ENCODE measurements at regions not wholly inside any gene's neighbourhood (a gene's known extent, or its start where the extent isn't known, plus 50 kb on each side); places are given as distances from the start of the nearest gene placed in this dataset.
A peak's percentile ranks its signal among the peaks of the same experiment; 100 is the strongest.

GRCh38 chr20:39378776-39379175 is 416.6 kb downstream of the DHX35 start:
- TF ChIP-seq ZNF462 (CRISPR knock-in tag; IDR thresholded peaks at IDR 0.05) (no peak), CTCF (conservative IDR thresholded peaks at IDR 0.05; ENCODE audit: low read depth in 2 of 2) (no peak)
- H3K27me3 Mint-ChIP-seq (ENCODE audit: insufficient read depth, low read depth, poor library complexity), result peaks cover 4% of the 10 kb centered on the region
- no peak for DNase-seq (ENCODE audit: low spot score)
- H3K4me2 ChIP-seq, result no peak overlapping the region
- no peaks in the 10 kb centered on the region for H3K9me3 Mint-ChIP-seq
- H3K27ac ChIP-seq (ENCODE audit: low read depth), result no peak overlapping the region
- no peaks in the 10 kb centered on the region for H3K36me3 ChIP-seq (ENCODE audit: insufficient read depth)
- H2AFZ ChIP-seq, result peak overlapping the region; percentile 28
- H4K20me1 ChIP-seq (replicated peaks; ENCODE audit: insufficient read depth), result no peaks in the 10 kb centered on the region
- no peak overlapping the region for H3K4me3 Mint-ChIP-seq
- peaks cover 7% of the 10 kb centered on the region; the same call in 2 of the 3 replicates for H3K4me1 Mint-ChIP-seq
- no peaks in the 10 kb centered on the region for H3F3A ChIP-seq (replicated peaks; ENCODE audit: low read depth)
- no peaks in the 10 kb centered on the region for H3K27me3 ChIP-seq (ENCODE audit: insufficient read depth)
- ATAC-seq, result no peak
- no peak overlapping the region for H3K27ac Mint-ChIP-seq
- no peak overlapping the region for H3K4me3 ChIP-seq
- peaks cover 4% of the 10 kb centered on the region; the same call in 1 of the 2 replicates for H3K9me2 ChIP-seq (ENCODE audit: insufficient read depth)
- H3K79me2 ChIP-seq (replicated peaks; ENCODE audit: insufficient read depth), result no peaks in the 10 kb centered on the region
- H3K4me1 ChIP-seq (ENCODE audit: insufficient read depth), result no peaks in the 10 kb centered on the region
- no peaks in the 10 kb centered on the region for H3K36me3 Mint-ChIP-seq (ENCODE audit: low read depth)

- no peak overlapping the region for H2AFZ ChIP-seq
- no peaks in the 10 kb centered on the region for H3K79me2 ChIP-seq (replicated peaks; ENCODE audit: insufficient read depth)
- no peak overlapping the region for H3K27ac ChIP-seq (ENCODE audit: low read depth)
- no peak overlapping the region for H3K4me3 ChIP-seq
- DNase-seq (ENCODE audit: low spot score) (no peak), ATAC-seq (no peak)
- H3K36me3 ChIP-seq (ENCODE audit: insufficient read depth), result no peaks in the 10 kb centered on the region
- H4K20me1 ChIP-seq (replicated peaks; ENCODE audit: insufficient read depth), result no peaks in the 10 kb centered on the region
- peaks cover 4% of the 10 kb centered on the region for H3K27me3 Mint-ChIP-seq (ENCODE audit: insufficient read depth, low read depth, poor library complexity)
- H3K27me3 ChIP-seq (ENCODE audit: insufficient read depth), result no peaks in the 10 kb centered on the region
- no peaks in the 10 kb centered on the region for H3F3A ChIP-seq (replicated peaks; ENCODE audit: low read depth)
- H3K4me2 ChIP-seq, result no peak overlapping the region
- no peaks in the 10 kb centered on the region; the same call in 2 of the 3 replicates for H3K9me3 Mint-ChIP-seq
- no peak overlapping the region for H3K27ac Mint-ChIP-seq
- H3K9me2 ChIP-seq (ENCODE audit: insufficient read depth), result peaks cover 4% of the 10 kb centered on the region; the same call in 1 of the 2 replicates
- H3K36me3 Mint-ChIP-seq (ENCODE audit: low read depth), result no peaks in the 10 kb centered on the region
- peaks cover 4% of the 10 kb centered on the region; the same call in 2 of the 3 replicates for H3K4me1 Mint-ChIP-seq
- H3K4me1 ChIP-seq (ENCODE audit: insufficient read depth), result no peaks in the 10 kb centered on the region
- H3K4me3 Mint-ChIP-seq, result no peak overlapping the region
- TF ChIP-seq ZNF114 (CRISPR knock-in tag; IDR thresholded peaks at IDR 0.05) (no peak), ZNF462 (CRISPR knock-in tag; IDR thresholded peaks at IDR 0.05) (no peak), EZH2 (IDR thresholded peaks at IDR 0.05; ENCODE audit: low read depth, unreplicated experiment) (no peak)
These were observed 414.6 kb downstream of the DHX35 start for GRCh38 chr20:39376788-39377187.
